ENCODE measurements at regions not wholly inside any gene's neighbourhood (a gene's known extent, or its start where the extent isn't known, plus 50 kb on each side); places are given as distances from the start of the nearest gene placed in this dataset.

DNA sequence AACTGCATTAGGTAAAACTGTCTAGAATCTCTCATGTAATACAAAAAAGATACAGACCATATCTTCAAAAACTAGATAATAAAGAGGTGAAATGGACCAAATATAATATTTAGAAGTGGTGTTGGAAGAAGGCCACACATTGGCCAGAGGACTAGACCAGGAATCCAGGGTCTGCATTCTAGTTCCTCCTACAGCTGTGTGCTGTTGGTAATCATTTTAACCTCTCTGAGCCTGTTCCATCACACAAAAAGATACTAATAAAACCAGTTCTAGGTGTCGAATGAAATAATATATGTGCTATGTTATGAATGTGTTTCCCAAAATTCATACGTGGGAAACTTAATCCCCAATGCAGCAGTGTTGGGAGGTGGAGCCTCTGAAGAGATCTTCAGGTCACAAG is 111.6 kb upstream of the RREB1 start:
- ChIA-PET POLR2A (no interaction called here), CTCF (no interaction called here)
- H3K27ac ChIP-seq (ENCODE audit: low read depth, low read length) = no peak overlapping the region
- TF ChIP-seq, protein P1, sequence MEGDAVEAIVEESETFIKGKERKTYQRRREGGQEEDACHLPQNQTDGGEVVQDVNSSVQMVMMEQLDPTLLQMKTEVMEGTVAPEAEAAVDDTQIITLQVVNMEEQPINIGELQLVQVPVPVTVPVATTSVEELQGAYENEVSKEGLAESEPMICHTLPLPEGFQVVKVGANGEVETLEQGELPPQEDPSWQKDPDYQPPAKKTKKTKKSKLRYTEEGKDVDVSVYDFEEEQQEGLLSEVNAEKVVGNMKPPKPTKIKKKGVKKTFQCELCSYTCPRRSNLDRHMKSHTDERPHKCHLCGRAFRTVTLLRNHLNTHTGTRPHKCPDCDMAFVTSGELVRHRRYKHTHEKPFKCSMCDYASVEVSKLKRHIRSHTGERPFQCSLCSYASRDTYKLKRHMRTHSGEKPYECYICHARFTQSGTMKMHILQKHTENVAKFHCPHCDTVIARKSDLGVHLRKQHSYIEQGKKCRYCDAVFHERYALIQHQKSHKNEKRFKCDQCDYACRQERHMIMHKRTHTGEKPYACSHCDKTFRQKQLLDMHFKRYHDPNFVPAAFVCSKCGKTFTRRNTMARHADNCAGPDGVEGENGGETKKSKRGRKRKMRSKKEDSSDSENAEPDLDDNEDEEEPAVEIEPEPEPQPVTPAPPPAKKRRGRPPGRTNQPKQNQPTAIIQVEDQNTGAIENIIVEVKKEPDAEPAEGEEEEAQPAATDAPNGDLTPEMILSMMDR (IDR thresholded peaks at IDR 0.05; ENCODE audit: low read depth, low read length) = no peak
- peaks cover 4% of the 10 kb centered on the region for H3K27me3 ChIP-seq (ENCODE audit: control insufficient read depth, insufficient read depth, low read length)
- H3K4me3 ChIP-seq (ENCODE audit: low read depth, low read length) = no peak overlapping the region
- DNase-seq (ENCODE audit: low read depth, low spot score) = no peak
- H3K9me3 ChIP-seq (ENCODE audit: control insufficient read depth, insufficient read depth, low read length) = no peaks in the 10 kb centered on the region

DNA sequence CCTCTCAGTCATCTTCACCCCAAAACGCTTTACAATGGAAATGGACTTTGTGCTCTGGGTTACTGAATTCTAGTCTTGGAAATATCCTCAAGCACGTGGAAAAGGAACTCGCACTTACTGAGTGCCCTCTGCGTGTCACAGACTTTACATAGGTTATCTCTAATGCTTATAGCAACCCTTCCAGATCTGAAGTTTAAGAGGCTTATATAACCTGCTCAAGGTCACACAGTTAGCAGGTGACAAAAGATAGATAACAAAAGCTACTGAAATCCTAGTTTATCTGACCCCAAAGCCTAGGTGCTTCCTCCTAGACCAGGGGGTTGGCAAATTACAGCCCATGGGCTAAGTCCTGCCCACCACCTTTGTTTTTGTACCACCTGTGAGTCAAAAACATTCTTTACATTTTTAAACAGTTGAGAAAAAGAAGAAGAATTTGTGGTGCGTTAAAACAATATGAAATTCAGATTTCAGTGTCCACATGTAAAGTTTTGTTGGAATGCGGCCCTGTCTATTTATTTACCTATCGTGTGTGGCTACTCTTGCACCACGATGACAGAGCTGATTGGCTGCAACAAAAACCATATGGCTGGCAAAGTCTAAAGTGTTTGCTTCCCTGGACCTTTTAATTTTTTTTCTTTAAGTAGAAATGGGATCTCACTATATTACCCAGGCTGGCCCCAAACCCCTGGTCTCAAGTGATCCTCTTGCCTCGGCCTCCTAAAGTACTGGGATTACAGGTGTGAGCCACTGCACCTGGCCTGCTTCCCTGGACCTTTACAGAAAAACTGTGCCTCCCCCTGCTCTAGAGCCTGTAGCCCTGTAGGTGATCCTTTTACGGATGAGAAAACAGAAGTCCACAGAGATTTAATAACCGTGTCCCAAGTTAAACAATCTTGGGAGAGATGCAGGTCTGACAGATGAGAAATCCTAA is 110.2 kb upstream of the RREB1 start:
- CTCF ChIA-PET = no interaction called here
- POLR2A ChIA-PET = no interaction called here
- TF ChIP-seq, protein P1 (IDR thresholded peaks at IDR 0.05; ENCODE audit: low read depth, low read length) = no peak

DNA sequence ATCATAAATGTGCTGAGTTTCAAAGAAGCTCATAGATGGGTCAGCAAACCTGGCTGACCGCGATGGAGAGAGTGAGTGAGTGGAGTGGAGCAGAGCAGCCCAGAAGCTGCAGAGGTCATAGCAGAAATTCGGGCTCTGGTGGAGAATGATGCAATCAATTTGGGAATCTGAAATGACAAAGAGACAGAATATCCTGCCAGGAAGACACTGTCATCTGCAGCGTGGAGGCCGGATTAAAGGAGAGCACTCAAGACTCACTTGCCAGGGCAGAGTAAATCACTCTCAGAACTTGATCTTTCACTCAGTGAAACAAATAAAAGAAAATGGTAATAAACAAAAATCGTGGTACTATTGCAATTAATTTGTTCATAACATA is 109.6 kb upstream of the RREB1 start:
- no peak for DNase-seq (ENCODE audit: low read depth, low spot score)
- H3K9me3 ChIP-seq (ENCODE audit: control insufficient read depth, insufficient read depth, low read length) = no peaks in the 10 kb centered on the region
- POLR2A ChIA-PET = no interaction called here

More for the DNA sequence above, 110.2 kb upstream of the RREB1 start:
- Histone ChIP-seq H3K4me3 (ENCODE audit: low read depth, low read length) (no peak overlapping the region), H3K9me3 (ENCODE audit: control insufficient read depth, insufficient read depth, low read length) (no peaks in the 10 kb centered on the region), H3K27ac (ENCODE audit: low read depth, low read length) (no peak overlapping the region), H3K27me3 (ENCODE audit: control insufficient read depth, insufficient read depth, low read length) (peaks cover 4% of the 10 kb centered on the region)
- DNase-seq (ENCODE audit: low read depth, low spot score) = no peak

DNA sequence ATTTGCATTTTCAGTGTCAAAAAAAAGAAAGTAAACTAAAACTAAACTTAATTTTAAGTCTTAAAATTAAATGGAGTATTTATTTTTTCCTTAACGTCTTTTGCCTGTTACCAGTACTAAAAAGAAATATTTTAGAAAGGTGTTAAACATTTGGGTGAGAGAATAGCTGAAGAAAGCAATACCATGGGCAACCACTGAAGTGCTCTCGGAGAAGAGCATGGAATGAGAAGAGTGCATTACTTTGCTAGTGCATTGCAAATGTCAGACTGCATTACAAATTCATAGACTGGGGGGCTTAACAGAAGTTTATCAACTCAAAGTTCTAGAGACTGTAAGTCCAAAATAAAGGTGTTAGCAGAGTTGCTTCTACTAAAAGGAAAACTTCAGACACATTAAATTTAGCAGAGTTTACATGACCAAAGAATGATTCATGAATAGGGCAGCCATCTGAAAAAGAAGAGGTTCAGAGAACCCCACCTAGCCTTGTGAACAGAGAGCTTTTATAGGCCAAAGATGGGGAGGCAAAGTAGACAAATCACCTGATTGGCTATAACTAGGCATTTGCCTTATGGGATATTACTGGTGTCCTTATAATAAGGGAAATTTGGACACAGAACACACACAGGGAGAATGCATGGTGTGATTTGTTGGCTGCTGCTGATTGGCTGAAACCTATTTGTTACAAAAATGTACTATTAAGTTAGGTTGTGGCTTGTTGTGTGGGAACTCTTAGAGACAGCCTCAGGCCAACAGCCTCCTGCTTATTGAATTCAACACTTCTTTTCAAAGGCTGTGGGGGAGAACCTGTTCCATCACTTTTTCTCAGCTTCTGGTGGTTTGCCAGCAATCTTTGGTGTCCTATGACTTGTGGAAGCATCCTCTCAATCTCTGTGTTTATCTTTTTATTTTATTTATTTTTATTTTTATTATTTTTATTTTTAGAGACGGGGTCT is 106.7 kb upstream of the RREB1 start:
- no peak for DNase-seq (ENCODE audit: low read depth, low spot score)
- ChIA-PET POLR2A (no interaction called here), CTCF (no interaction called here)
- Histone ChIP-seq H3K27ac (ENCODE audit: low read depth, low read length) (no peak overlapping the region), H3K27me3 (ENCODE audit: control insufficient read depth, insufficient read depth, low read length) (peaks cover 6% of the 10 kb centered on the region), H3K4me3 (ENCODE audit: low read depth, low read length) (no peak overlapping the region), H3K9me3 (ENCODE audit: control insufficient read depth, insufficient read depth, low read length) (no peaks in the 10 kb centered on the region)
- TF ChIP-seq, protein P1 (IDR thresholded peaks at IDR 0.05; ENCODE audit: low read depth, low read length) = no peak

More for the DNA sequence above, 109.6 kb upstream of the RREB1 start:
- Histone ChIP-seq H3K27me3 (ENCODE audit: control insufficient read depth, insufficient read depth, low read length) (peaks cover 4% of the 10 kb centered on the region), H3K27ac (ENCODE audit: low read depth, low read length) (no peak overlapping the region), H3K4me3 (ENCODE audit: low read depth, low read length) (no peak overlapping the region)
- CTCF ChIA-PET = no interaction called here
- TF ChIP-seq, protein P1 (IDR thresholded peaks at IDR 0.05; ENCODE audit: low read depth, low read length) = no peak
